ENCODE measurements at regions not wholly inside any gene's neighbourhood (a gene's known extent, or its start where the extent isn't known, plus 50 kb on each side); places are given as distances from the start of the nearest gene placed in this dataset.

- TF ChIP-seq CTCF (IDR thresholded peaks at IDR 0.05; ENCODE audit: low read depth, low read length, missing control alignments), result no peak
- no peak overlapping the region for H3K4me3 ChIP-seq (ENCODE audit: low read depth, low read length)
- no peak for DNase-seq (ENCODE audit: low read depth)
Measured at GRCh38 chr6:19660123-19660910, 176.9 kb upstream of the ID4 start.

GRCh38 chr6:19662911-19663310, 174.3 kb upstream of the ID4 start:
- H3K4me3 ChIP-seq (ENCODE audit: low read depth, low read length), result no peak overlapping the region
- no peak for DNase-seq (ENCODE audit: low read depth)

GRCh38 chr6:19663479-19663878, 173.7 kb upstream of the ID4 start:
- no peak for DNase-seq (ENCODE audit: low read depth)
- H3K4me3 ChIP-seq (ENCODE audit: low read depth, low read length), result no peak overlapping the region
- no peak for TF ChIP-seq CTCF (IDR thresholded peaks at IDR 0.05; ENCODE audit: low read depth, low read length, missing control alignments)

More at GRCh38 chr6:19662911-19663310, 174.3 kb upstream of the ID4 start:
- TF ChIP-seq CTCF (IDR thresholded peaks at IDR 0.05; ENCODE audit: low read depth, low read length, missing control alignments), result no peak

GRCh38 chr6:19664050-19664449, 173.1 kb upstream of the ID4 start:
- H3K4me3 ChIP-seq (ENCODE audit: low read depth, low read length), result no peak overlapping the region
- TF ChIP-seq CTCF (IDR thresholded peaks at IDR 0.05; ENCODE audit: low read depth, low read length, missing control alignments), result no peak
- no peak for DNase-seq (ENCODE audit: low read depth)

- DNase-seq (ENCODE audit: low read depth), result no peak
- no peak overlapping the region for H3K4me3 ChIP-seq (ENCODE audit: low read depth, low read length)
- TF ChIP-seq CTCF (IDR thresholded peaks at IDR 0.05; ENCODE audit: low read depth, low read length, missing control alignments), result no peak
Measured at GRCh38 chr6:19664878-19665612, 172.1 kb upstream of the ID4 start.

- no peak for TF ChIP-seq CTCF (IDR thresholded peaks at IDR 0.05; ENCODE audit: low read depth, low read length, missing control alignments)
- no peak for DNase-seq (ENCODE audit: low read depth)
- no peak overlapping the region for H3K4me3 ChIP-seq (ENCODE audit: low read depth, low read length)
Measured at GRCh38 chr6:19665613-19665909, 171.6 kb upstream of the ID4 start.

All from GM12864 (cell line).